Nucleus accumbens (tissue), 56 donors: ENCODE measurements at regions not wholly inside any gene's neighbourhood (a gene's known extent, or its start where the extent isn't known, plus 50 kb on each side); places are given as distances from the start of the nearest gene placed in this dataset.
A peak's percentile ranks its signal among the peaks of the same experiment; 100 is the strongest.

Experiments used
- DNase-seq, 56 donors: peaks; one replicate each; lab custom pipeline; 2025; lab: John Stamatoyannopoulos, UW

DNA sequence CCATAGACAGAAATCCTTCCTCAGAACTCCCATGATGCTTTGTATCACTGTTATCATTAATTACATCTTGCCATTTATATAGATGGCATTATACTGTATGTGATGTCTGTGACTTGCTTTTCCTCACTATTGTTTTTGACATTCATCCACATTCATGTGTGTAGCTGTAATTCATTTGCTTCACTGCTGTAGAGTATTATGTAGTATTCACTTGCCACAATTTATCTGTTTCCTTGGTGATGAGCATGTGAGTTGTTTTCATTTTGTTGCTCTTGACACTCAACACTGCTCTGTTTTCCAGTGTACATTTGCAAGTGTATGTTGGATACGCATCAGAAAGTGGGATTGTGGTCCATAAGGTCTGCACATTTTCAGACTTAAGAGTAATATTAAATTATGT is 328.6 kb upstream of the C11orf87 start:
- no peak for DNase-seq

DNA sequence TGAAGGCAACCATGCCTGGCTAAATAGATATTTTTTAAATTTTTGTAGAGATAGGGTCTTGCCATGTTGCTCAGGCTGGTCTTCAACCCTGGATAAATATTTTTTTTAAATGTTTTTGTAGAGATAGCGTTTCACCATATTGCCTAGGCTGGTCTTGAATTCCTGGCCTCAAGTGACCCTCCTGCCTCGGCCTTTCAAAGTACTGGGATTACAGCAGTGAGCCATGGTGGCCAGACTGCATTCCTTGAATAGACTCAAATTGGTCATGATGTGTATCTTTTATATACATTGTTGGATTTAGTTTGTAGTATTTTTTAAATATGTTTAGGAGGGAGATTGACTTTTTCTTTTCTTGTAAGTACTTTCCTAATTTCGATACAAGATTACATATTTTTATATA is 325.7 kb upstream of the C11orf87 start:
- DNase-seq = no peak

DNA sequence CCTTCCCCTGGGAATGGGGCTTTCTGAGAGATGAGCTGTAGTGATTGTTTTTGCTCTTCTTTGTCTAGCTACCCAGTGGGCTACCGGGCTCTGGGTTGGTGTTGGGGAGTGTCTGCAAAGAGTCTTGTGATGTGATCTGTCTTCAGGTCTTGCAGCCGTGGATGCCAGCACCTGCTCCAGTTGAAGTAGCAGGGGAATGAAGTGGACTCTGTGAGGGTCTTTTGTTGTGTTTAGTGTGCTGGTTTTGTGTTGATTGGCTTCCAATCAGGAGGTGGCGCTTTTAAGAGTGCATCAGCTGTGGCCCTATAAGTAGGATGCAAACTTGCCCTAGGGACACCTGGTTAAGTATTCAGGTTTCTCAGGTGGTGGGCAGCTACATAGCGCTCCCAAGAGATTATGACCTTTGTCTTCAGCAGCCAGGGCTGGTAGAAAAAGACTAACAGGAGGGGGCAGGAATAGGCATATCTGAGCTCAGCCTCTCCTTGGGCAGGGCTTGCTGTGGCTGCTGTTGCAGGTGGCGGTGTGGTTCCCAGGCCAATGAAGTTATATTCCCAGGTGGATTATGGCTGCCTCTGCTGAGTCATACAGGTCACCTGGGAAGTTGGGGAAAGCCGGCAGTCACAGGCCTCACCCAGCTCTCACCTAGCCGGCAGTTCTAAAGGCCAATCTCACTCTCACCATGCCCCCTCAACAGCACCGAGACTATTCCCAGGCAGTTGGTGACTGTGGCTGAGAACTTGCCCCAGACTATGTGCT is 315.7 kb upstream of the C11orf87 start:
- no peak for DNase-seq

DNA sequence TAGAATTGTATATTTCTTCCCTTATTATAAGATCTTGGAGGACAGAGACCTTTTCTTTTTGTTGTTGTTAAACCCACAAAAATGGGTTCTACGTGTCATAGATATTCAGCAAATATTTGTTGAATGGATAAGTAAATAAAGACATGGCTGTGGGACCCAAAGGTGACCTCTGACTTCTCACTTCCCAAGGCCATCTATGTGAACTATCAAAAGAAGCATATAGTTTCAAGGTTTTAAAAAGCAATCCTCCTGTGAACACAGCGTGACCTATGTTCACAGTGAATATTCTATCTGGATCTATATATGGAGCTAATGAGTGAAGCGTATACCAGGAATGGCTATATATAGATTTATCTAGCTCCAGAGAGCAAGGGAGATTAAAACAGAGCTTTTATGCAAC is 312.8 kb upstream of the C11orf87 start:
- no peak for DNase-seq

DNA sequence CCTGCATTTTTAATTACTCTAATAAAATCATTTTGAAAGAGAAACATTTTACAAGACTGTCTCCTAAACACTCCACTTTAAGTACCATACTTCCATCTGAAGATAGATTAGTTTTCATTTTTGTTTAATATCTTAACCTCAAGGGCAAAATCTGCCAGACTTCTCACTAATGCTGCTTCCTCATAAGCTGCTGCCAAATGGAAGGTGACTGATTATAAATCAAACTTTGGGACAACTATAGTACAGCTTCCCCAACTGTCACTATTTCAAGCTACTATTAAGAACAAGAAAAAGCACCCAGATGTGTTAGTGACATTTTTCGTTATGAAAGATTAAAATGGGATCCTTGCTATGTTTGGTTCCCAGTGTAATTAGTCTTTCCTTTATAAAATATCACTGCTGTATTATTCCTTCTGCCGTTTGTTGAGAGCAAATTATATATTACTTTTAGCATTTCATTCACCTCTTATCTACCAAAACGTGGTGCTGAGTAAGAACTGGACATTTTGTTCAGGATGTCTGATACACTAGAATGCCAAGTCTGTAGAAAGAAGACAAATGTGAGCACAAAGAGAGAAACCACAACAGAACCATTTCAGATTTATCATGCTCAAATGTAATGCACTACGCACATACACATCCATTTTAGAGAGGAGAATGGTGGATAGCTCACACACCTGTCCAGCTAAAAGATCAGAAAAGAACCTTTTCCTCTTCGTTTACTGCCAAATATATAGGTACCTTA is 312.2 kb upstream of the C11orf87 start:
- no peak for DNase-seq

DNA sequence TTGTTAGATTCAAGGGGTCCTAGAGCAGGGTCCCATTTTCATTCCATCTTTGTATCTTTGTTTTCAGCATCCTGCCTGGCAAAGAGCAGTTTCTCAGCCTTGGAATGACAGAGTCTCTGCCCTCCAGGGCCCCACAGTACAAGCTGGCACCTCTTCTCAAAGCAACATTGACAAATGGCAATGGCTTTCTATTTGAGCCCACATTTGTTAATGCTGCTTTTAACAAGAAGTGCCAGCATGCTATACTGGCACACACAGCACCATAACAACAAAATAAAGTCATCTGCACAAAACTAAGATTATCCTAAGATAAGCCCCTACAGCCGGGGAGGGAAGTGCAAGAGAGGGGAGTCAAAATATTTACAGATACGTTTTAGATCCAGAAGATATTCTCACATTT is 309.7 kb upstream of the C11orf87 start:
- DNase-seq = no peak

DNA sequence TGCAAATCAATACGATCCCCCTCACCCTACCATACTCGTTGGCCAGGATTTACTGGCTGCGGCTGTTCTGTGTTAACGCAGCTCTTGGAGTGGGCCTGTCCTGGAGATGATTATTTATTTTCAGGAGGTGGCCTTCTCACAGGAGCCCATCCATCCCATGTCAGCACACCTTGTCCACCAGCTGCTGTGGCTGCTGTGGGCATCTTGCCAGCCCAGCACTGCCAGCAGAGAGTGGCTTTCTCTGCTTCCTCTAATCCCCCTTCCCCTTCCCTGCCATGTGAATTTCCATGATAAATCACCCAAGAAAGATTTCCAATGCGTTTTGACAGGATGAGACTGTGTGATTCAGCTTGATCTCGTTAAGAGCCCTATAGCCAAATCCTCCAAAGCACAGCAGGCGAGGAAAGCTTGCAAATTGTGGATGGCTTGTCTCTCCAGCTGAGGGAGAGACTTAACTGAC is 309.1 kb upstream of the C11orf87 start:
- no peak for DNase-seq

DNA sequence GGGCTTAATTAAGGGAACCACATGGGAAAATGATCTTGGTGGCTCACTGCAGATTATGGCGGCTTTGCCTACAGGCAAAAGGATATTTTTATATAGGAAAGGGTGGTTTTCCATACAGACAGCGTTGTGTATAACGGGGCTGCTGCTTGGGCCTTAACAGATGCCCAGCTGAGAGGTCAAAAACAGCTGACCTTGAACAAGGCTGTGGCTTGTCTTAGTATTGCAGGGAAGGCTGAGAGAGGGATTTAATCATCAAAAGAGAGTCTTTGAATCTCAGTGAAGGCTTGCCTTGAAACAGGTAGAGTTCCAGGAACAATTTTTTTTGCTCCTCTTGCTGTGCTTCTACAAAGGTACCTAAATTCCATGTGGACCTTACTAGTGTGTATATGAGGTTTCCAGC is 301.6 kb upstream of the C11orf87 start:
- no peak for DNase-seq

DNA sequence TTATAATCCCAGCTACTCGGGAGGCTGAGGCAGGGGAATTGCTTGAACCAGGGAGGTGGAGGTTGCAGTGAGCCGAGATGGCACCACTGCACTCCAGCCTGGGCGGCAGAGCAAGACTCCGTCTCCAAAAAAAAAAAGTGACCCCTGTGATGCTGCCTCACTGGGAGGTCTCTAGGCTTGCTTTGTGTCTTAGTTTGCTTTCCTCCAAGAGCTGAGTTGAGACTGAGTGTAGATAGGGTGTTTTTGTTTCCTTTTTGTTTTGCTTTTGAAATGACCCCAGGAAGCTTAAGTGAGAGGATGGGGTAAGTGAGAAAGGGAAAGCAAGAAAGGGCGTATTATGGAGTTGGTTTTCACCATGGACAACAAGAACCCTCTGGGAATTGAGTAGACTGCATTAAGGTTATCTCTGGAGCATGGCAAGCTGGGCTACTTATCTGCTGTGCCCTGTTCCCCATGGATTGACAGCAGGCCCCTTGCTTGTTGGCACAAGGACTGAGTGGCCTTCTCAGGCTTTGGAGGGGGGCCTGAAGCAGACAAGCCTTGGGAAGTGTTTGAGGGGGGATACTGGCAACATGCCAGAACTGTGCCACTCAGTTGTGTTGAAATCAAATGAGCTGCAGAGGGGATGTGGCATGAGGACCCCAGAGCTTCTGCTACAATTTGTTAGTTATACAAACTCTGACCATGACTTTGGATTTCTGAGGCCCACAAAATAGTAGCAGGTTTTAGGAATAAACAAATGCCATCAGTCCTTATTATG is 300.6 kb upstream of the C11orf87 start:
- no peak for DNase-seq

DNA sequence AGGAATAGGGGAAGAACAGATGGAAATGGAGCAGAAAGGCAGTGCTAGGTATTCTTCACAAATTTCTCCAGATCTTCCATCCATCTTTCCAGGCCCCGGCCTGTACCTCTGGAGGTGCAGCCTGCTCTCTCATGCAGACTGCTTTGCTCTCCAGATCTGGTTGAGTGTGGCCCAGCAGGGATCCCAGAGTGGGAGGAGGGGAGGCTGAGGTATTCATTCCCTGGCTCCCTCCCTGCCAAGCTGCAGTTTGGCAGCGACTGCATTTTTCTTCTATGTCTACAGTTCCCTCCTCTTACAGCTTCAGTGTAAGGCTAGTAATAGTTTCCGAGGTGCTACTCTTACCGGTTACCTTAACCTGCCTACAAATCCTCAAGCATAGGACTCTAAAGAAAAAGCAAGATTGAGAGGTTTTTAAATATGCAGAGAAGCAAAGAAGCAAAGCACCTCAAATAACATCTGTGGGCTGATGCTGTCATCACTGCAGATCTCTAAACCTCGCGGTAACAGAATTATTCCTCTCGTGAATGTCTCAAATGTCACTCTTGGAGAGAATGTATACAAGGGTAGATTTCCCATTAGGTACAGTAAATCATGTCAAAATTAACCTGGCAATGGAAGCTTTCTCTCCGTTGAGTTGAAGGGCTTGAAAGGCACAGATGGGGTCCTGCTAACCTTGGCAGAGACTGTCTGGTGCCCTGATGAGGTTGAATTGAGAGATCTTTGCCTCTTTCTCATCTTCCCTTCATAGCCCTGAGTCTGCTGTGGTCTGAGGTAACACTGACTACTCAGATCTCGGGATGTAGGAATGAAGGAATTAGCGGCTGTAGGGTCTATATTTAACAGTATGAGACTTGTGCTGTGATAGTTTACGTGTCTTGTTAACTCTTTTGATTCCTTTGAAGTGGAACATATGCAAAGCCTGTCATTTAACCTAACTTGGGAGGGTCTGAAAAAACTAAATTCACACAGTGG is 297.9 kb upstream of the C11orf87 start:
- DNase-seq = peak in 11 of 56 donors; percentile 1 to 25 (median 10)

DNA sequence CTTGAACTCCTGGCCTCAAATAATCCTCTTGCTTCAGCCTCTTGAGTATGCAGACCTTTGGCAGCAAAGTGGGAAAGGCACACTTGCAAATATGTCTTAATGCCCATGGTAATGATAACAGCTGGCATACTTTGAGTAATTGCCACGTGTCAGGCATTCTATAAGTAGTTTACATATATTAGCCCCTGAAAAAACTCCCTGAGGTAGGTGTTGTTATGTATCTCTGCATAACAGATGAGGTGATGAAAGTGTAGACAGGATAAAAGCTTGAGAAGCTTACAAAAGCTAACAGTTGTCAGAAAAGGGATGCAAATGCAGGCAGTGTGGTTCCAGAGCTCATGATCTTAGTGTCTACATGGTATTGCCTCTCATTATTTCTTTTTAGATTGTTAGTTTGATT is 291.1 kb upstream of the C11orf87 start:
- no peak for DNase-seq

DNA sequence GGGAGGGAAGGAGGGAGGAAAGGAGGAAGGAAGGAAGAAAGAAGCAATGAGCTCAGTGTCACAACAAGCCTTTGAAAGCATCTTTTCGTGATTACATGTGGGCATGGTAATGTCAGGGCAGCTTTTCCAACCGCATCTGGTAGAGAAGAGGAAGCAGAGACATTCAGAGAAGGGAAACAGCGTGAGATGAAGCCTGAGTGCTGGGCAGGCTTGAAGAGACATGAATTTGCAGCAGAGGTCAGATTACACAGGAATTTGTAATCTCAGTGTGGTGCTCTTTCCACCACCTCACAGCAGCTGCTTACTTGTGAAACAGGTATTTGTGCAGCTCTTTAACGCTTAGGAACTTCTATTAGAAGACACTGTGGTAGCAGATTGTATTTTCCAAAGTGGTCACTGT is 289.5 kb upstream of the C11orf87 start:
- no peak for DNase-seq

DNA sequence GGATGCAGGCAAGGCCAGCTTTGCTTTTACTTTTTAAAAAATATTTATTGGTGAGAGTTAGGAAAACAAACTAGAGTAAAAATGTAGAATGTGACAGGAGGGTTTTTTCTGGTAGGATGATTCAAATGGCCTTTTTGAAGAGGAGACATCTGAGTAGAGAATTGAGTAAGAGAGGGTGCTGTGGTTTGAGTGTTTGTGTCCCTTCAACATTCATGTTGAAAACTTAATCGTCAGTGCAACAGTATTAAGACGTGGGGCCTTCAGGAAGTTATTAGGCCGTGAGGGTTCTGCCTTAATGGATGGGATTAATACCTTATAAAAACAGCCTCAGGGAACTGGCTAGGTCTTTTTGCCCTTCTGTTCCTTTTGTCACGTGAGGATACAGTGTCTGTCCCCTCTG is 288.8 kb upstream of the C11orf87 start:
- no peak for DNase-seq

DNA sequence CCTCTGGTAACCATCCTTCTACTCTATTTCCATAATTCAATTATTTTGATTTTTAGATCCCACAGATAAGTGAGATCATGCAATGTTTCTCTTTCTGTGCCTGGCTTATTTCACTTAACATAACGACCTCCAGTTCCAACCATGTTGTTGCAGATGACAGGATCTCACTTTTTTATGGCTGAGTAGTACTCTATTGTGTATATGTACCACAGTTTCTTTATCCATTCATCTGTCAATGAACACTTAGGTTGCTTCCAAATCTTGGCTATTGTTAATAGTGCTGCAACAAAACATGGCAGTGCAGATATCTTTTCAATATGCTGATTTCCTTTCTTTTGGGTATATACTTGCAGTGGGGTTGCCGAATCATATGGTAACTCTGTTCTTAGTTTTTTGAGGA is 286.4 kb upstream of the C11orf87 start:
- DNase-seq = no peak

DNA sequence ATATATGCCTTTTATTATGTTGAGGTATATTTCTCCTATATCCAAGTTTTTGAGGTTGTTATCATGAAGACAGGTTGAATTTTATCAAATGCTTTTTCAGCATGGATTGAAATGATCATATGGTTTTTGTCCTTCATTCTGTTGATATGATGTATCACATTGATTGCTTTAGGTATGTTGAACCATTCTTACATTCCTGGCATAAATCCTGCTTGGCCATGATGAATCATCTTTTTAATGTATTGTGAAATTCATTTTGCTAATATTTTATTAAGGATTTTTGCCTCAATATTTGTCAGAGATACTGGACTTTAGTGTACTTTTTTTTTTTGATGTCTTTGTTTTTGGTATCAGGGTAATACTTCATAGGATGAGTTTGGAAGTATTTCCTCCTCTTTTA is 283.8 kb upstream of the C11orf87 start:
- no peak for DNase-seq

DNA sequence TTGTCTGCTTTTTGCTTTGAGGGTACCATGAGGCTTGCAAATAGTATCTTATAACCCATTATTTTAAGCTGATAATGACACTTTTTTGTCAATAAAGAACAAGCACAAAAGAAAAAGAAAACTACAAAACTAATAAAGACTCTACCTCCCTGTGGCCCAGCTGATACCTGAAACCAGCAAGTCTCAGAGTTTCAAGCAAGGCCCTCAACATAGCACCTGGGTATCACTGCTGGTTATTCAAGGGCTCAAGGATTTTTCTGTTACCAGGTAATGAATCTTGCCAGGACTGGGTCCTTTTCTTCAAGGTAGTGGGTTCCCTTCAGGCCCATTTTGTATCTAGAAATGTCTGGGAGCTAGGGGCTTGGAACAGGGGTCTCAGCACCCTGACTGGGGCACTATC is 281.6 kb upstream of the C11orf87 start:
- DNase-seq = no peak

DNA sequence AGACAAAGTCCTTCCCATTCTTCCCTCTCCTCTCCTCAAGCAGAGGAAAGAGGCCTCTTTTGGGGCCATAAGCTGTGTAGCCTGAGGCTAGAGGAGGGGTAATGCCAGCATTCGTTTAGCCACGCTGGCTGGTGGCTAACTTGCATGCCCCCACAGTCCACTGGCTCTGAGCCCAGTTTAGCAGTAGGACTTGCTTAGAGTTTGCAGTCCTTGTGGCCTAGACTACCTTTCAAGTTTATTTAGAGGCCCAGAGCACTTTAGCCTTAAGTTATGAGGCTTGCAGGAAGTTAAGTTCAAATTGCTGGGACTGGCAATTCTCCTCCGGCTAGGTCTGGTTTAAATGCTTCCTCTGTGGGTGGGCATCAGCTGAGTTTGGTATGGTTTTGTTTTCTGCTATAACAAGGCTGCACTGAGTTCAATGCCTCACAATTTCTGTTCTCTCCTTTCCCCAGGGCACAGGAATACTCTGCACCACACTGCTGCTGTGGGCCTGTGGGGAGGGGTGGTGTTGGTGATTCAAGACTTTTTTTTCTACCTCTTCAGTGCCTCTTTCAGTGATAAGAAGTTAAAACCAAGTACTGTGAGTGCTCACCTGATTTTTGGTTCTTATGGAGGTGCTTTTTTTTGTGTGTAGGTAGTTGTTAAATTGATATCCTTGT is 281.0 kb upstream of the C11orf87 start:
- DNase-seq = no peak

DNA sequence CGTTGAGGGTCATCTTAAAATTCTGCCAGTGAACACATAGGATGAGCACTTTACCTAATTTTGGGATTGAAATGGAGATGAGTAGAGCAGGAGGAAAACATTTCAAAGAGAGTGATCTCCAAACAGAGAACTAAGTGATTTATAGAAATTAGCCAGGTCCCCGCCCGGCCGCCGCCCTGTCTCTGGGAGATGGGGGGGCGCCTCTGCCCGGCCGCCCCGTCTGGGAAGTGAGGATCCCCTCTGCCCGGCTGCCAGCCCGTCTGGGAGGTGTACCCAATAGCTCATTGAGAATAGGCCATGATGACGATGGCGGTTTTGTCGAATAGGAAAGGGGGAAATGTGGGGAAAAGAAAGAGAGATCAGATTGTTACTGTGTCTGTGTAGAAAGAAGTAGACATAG is 276.7 kb upstream of the C11orf87 start:
- no peak for DNase-seq

DNA sequence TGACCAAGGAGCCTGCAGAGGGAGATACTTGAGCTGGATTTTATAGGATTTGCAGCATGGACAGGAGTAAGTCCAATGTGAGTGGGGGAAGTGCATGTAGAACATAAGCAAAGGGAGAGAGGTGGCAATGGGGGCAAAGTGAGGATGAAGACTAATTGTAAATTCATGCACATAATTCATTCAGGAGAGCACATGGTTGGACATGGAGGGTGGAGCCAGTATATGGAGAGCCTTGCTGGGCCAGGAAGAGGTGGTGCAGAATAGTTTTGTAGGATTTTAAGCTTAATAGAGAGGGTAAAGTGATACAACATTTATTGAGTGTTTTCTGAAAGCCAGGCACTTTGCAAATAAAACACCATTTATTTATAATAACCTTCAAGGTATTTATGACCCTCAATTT is 274.3 kb upstream of the C11orf87 start:
- no peak for DNase-seq

DNA sequence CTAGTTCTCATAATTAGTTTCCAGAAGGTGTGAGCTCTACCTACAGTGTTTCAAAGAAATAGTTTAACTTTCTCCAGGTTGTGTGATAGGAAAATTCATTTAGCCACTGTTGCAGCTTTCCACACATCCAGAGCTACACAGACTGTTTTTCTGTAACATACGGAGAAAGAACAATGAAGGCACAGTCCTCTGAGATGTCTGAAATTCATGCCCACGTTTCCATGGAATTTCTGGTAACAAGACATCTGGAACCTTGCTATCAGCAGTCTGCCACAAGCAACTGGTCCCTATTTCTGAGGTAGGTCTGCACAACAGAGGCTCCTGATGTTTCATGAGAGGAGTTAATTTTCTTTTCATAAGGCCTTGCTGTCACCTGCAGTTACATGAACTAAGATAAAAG is 273.3 kb upstream of the C11orf87 start:
- DNase-seq = no peak
